GM19455 (cell line): ENCODE measurements at regions not wholly inside any gene's neighbourhood (a gene's known extent, or its start where the extent isn't known, plus 50 kb on each side); places are given as distances from the start of the nearest gene placed in this dataset.

Source experiments
- ATAC-seq: cut with Tn5 transposase; IDR thresholded peaks from one replicate; pipeline ENCODE4 v1.9.1; 2021; ENCODE audit not compliant: unreplicated experiment

DNA sequence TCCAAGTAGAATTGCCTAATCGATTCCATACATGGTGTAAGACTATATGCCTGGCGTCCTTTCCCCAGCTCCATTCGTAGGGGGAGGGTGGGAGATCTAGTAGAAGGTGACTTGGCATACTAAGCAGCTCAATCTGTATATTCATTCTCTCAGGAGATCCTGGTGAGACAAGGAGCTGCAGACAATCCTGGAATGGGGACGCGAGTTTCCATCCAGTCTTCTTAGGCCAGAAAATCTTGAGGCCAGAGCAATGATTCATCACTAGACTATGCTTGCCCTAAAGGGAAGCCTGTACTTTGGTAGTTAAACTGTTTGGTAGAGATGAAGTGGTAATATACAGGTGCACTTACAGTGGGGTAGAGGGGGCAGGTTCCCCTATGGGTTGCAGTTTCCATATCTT lies 468.7 kb downstream of the ADGRL2 start:
- ATAC-seq = no peak

DNA sequence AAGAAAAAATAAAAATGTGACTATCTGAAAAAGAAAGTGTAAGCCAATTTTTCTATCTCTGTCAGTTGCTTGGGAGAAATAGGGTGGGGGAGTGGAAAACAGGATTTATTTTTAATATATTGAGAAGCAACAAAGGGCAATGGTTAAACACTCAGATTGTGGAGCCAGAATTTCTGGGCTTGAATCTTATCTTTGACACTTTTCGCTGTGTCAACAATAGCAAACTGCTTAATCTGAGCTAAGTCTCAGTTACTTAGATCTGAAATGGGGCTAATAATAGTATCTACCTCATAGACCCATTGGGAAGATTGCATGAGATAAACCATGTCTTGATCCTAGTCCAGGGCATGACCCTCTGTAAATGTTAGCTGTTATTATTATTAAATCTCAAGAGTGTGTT lies 468.1 kb downstream of the ADGRL2 start:
- no peak for ATAC-seq

DNA sequence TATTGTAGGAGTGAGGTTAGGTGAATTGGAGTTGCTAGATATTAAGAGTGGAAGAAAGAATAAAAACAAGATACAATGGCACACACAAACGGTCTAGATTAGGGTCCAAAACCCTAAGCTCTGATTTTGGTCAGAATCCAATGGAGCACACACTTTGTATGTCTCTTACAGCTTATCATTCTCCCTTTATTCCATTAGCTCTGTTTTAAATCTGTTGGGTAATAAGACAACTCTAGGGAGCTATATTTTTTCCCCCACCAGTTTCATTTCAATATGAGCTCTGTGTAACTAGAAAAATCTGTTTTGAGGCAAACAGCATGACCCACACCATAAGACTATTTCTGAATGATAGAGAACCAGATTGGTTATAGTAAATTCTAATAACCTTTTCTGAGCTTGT lies 465.6 kb downstream of the ADGRL2 start:
- no peak for ATAC-seq

DNA sequence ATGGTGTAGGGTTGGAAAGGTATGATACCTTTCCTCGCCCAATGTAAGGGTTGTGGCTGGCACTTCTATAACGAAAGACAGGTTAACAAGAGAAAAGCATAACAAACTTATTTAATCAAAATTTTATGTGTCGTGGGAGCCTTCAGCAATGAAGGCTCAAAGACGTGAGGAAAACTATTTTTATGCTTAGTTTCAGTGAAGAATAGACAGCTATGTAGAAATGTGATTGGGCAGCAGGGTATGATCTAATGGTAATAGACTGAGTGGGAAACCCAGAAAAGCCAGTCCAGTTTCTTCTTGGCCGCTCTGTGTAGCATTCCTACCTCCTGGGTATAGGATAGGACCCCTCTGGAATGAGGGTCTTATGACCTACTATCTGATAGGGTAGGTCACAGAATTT lies 464.7 kb downstream of the ADGRL2 start:
- ATAC-seq = no peak

DNA sequence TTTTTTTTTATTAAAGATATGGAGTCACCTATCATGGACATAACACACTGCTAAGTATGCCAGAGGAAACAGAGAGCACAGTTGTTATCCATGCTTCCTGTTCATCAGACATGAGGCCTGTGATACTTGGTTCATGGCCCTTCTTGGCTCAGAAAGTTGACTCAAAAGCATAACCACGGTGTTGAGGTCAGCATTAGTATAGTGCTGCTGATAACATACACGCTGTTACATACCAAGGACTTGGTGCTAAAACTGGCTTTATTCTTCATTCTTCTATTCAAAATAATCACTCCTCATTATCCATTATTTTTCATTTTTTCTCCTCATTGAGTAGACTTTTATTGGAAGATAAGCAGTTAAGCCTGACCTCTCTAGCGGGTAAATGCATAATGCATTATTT lies 464.1 kb downstream of the ADGRL2 start:
- ATAC-seq = no peak

DNA sequence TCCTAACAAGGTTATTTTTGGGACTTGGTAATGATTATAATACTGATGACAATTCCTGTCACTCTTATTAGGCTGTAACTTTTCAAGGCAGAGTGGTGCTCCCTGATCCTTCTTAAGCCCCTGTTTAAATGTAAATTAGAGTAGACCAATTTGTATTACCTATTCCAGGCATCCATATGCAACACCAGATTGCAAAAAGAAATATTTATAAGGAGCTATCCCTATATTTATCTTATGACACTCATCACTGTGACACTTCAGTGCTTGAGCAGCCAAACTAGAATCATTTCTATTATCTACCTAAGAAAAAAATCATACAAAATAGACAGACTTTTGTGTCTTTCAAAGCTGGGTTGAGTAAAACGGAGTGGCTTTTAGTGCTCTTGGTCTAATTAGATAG lies 462.7 kb downstream of the ADGRL2 start:
- ATAC-seq = no peak

DNA sequence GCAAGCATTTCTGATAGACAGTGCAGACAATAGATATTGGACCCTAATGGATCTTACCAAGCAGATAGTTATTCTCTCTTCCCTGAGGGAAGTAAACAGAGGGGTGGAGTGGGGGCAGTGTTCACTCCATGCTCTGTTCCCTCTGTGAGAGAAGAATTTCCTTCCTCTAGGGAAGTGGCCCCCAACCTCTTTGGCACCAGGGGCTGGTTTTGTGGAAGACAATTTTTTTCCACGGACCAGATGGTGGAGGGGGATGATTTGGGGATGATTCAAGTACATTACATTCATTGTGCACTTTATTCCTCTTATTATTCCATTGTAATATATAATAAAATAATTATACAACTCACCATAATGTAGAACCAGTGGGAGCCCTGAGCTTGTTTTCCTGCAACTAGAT lies 459.9 kb downstream of the ADGRL2 start:
- no peak for ATAC-seq

DNA sequence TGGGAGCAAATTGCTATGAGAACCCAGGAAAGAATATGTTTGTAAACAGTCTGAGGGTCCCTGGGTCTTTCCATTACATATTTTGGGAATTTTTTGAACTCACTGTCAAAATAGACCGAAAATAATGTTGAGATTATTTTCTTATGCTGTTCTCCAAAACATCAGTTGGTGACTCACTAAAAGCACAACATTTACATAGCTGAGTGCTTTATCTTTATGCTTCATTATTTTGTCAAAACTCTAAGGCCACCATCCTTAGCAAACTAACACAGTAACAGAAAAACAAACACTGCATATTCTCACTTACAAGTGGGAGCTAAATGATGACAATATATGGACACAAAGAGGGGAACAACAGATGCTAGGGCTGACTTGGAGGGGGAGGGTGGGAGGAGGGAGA lies 459.3 kb downstream of the ADGRL2 start:
- ATAC-seq = no peak

DNA sequence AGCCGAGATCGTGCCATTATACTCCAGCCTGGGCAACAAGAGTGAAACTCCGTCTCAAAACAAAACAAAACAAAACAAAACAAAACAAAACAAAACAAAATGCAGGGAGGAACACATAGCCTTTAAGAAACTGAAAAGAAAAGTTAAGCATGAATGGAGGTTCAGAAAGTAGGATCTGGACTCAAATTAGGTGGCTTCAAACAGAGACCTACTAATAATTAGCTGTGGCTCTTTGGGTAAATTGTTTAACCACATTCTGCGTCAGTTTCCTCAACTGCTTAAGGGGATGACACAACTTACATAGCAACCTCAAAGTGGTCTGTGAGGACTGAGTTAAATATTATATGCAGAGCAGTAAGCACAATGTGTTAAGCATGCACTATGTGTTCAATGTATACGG lies 458.2 kb downstream of the ADGRL2 start:
- ATAC-seq = no peak

DNA sequence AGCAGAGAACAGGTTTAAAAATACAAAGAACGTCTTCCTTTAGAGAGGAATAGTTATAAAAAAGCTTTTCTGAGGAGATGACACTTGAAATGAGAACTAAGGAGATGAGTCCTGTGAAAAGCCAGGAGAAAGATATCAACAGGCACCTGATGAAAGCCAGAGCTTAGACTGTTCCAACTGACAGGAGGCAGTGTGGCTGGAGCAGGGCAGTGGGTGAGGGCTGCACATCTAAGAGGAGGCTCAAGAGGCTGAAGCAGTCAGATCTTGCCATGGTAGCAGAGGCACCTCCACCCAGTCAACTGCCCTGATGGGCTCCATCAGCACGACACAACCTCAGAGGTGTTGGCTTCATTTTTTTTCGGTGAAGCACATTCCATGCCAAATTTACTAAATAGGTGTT lies 445.3 kb downstream of the ADGRL2 start:
- no peak for ATAC-seq

DNA sequence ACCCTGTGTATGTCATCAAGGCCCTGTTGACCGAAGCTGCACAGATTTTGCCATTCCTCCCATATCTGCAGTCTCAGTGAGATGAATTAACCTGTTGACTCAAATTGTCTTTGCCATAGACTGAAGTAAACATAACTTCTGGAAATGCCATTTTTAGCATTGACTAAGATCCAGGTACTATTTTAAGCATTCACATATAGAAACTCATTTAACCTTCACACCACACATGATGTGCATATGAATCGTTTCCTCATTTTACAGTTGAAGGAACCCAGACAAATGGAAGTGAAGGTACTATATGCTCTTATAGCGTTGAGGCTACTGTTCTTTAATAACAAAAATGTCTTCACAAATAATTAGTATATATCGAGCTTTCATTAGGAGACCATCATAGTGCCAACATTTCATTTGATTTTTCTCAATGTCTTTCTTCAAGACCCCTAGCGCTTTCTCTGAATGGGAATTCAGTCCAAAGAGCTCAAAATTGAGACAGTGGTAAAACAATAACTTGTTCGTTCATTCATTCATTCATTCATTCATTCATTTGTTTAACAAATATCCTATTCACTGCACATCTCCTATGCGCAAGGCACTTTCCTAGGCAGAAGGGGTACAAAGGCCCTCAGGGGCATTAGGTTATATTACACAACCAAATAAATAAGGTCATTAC lies 444.7 kb downstream of the ADGRL2 start:
- ATAC-seq = no peak

DNA sequence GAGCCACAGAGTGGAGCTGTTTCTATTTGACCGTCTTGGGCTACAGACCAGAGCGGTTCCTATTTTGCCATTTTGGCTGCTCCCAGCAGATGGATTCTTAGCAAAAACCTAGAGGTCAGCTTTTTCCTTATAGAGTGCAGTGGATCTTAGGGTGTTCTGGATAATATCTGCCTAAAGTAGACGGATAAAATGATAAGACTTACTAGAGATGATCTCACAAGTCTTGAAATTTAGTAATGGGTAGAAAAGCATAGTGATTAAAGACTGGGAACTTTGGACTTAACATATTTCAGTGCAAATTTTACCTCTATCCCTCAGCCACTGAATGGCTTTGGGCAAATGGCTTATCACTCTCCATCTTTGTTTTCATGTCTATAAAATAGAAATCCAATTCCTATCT lies 439.8 kb downstream of the ADGRL2 start:
- ATAC-seq = no peak

DNA sequence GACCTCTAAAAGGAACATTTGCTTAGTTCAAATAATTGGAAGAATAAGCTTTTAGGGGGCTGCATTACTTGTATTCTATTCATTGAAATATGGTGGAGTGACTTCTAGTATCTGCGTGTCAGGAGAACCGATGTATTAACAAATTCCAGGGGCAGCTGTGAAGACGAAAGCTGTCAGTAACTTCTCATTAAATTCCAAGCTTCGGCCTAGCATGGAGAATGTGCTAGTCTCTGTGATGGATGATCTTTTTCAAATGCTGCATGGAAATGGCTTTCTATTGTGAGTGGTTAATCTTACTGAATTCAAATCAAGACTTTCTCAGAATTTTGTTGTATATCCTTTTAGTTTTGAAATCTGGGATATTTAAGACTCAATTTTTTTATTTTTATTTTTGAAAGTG lies 429.9 kb downstream of the ADGRL2 start:
- no peak for ATAC-seq

DNA sequence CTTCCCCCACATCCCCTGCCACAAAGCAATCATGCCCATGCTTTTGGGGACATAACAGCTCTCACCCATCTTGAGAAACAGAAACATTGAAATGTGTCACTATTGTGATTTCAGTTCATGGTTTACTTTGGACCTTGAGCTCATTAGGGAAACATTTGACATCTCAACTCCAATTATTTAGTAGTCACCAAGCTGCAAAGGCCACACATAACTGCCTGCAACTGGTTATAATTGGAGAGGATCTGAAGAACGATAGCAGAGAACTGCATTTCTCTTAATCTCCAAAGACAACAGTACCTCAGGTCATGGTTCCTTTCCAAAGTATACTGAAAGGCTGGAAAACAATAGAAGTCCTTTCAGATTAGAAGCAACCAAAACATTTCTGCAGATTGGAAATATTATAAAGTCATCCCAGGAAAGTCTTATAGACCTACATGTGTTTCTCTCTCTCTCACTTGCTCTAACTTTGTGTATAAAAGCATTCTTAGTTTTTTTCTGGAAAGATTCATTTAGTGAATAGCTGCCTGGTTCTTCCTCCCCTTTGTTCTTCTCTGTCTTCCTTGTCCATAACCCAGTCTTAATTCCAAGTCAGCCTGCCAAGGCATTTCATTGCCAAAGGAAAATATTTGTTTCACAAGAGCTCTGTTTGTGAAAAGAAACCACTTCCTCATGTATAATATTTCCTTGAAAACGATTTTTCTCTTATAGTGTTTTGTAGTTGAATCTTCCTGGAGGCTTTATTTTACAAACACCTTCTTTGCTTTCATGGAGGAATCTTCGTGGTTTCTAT lies 426.8 kb downstream of the ADGRL2 start:
- ATAC-seq = no peak

DNA sequence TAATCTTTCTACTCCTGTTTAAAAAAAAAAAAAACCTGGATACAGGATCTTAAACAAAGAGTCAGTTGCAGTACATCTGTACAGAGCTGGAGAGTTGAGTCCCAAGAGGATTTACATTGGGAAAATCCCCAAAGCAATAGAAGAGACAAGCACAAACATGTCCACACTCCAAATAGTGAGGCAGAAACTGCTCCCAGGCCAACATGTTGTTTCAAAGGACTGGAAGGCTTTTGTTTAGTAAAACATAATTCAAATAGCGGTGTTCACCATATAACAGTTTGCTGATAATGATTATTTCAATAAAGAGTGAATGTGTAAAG lies 425.4 kb downstream of the ADGRL2 start:
- no peak for ATAC-seq

DNA sequence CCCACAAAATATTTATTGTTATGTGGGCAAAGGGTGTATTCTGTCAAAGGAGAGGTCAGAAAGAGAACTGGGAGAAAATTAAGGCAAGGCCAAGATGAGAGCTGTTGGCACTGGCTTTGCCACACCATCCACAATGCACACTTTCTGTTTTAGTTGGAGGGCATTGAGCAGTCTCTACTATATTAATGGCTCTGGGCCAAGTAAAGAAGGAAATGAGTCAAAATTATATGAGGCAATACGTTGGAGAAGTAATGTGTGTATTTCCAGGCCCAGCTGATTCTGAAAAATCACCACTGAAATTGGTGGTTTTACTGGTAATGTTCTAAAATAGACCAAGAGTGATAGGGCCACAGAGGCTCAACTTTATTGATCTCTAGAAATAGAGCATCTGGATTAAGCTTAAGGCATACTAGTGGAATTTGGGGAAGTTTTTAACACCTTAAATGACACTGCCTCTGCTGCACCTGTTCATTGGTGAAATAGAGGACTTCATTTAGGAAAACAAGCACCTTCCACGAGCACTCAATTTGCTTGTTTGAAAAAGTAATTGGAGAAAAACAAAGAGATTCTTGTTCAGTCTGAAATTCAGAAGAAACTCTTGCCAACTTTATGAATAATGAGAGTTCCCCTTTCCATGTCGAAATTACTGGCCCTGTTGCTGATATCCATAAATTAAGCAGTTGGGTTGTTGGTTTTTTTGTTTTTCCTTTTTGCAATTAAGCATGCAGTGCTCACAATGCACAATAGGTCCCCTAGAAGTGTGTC lies 424.9 kb downstream of the ADGRL2 start:
- ATAC-seq = no peak

DNA sequence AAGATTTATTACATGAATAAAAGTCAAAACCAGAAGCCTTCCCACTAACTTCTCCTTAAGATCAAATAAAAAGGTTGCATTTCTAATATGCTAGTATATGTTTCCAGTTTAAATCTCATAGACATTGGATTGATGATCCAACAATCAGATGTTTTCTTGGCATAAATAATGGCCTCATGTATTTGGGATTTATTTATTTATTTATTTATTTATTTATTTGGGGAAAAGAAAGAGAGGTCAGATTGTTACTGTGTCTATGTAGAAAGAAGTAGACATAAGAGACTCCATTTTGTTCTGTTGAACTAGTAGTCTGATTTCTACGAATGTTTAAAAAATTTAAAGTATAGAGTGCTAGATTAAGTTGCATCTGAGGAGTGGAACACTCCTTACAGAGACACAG lies 422.4 kb downstream of the ADGRL2 start:
- ATAC-seq = no peak

DNA sequence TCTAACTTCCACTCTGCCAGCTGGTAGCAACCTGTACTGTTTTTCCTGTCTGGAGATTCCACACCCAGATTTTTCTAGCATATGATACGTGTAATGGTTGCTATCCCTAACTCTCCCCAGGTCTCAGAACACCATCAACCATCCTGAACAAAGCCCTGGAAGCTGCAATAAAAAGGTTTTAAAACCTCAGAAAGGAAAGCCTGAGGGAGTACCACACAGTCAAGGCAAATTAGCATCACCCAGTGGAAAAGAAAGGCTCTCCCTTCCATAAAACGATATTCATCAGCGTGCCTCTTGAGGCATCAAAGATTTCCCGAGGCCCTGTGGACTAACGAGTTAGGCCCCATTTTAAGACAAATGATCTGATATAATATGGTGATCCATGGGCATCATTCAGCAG lies 421.0 kb downstream of the ADGRL2 start:
- ATAC-seq = no peak

DNA sequence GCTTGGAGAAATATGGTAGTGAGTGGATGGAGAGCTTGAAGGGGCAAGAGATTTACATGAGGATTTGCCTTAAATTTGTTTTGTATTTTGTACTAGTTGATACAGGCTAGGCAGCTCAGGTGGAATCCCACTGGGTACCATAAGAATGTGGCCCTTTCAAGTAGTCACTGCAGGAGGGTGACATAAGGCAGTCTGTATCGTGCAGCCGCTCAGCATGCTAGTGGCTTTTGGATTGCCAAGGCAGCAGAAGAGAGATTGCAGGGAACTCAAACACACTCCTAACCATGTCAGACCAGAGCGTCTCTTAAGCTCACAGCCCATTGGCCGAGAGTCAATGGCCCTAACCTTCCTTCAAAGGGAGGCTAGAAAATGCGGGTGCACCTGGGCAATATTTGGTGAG lies 420.0 kb downstream of the ADGRL2 start:
- no peak for ATAC-seq

DNA sequence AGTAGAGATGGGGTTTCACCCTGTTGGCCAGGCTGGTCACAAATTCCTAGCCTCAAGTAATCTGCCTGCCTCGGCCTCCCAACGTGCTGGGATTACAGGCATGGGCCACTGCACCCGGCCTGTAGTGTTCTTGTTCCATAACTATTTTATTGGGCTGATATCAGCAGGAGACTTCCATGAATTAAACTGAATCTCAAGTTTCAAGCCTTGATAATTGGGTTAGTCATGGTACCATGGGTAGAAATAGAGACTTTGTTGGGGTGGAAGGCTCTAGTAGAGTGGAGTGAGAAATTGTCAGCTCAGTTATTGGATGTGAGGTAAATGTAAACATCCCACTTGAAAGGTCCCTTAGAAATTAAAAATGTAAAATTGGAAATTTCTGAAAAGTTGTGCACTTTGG lies 419.1 kb downstream of the ADGRL2 start:
- ATAC-seq = no peak

DNA sequence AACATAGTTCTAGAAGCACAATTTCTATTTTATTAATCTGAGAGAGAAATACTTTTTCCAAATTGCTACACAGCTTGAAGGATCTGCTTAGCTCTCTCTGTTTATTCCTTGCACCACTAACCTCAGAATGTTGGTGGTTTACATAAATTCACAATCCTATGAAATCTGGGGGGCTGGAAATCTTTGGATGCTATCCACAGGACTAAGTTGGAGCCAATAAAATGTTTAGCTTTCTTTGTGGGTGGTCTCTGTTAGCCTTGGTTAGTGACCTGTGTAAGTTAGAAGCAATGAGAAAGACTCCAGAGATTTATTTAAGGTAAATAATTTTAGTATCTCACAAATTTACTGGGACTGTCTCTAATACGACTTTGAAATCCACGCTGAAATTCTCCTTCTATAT lies 418.1 kb downstream of the ADGRL2 start:
- no peak for ATAC-seq

DNA sequence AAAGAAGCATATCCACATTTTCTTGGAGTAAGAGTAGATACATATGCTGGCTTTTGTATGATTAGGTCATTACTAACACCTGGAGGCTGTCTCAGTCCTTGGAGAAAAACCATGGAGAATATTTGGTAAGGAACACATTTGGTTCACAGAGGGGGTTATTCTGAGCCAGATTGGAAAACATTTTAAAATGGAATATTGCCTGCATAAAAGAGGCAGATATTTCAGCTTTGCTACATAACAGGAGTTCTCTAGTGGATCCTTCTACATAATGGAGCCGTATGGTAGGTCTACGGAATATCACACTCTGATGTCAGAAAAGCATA lies 415.1 kb downstream of the ADGRL2 start:
- ATAC-seq = no peak
